K562 (cell line): ENCODE measurements at regions not wholly inside any gene's neighbourhood (a gene's known extent, or its start where the extent isn't known, plus 50 kb on each side); places are given as distances from the start of the nearest gene placed in this dataset.

ENCODE experiments used
- ATAC-seq: fragments of 200-7000 bp; cut with Tn5 transposase; 3 replicates; pipeline ENCODE4 v1.9.1; 2020; ENCODE audit warnings: moderate library complexity
- BruUV-seq: library from RNA; stranded (reverse); fragments of 400-500 nt; replicated peaks from 2 replicates; lab custom pipeline; 2021; lab: Mats Ljungman, UMichigan
- CTCF ChIA-PET: fragments of 300-600 bp; formaldehyde crosslinking; extraction: SDS; loops from one replicate; lab custom pipeline; 2021; ENCODE audit warnings: low intra/inter-chr PET ratio; lab: Yijun Ruan, JAX
- POLR2A ChIA-PET: fragments of 300-600, 350-650 bp; sonication (Branson Sonifier 250); formaldehyde crosslinking; extraction: SDS; loops from one replicate; lab custom pipeline; 2021; ENCODE audit warnings: antibody characterized with exemption, inconsistent platforms; lab: Yijun Ruan, JAX
- DNase-seq, 4 experiments: peaks; one replicate each; pipeline versions ENCODE4 v3.0.0 to v3.0.0-alpha.2; 2011 to 2018; ENCODE audit warnings: low spot score in 3 of 4, mixed read lengths in 3 of 4; ENCODE audit errors: extremely low read depth in 1 of 4
- FAIRE-seq: peaks from 2 replicates; lab custom pipeline; 2011; peaks lifted over from hg19 to GRCh38; lab: Jason Lieb, UNC
- H2AFZ ChIP-seq: 2 replicates; pipeline ENCODE4 v1.6.0; 2011; ENCODE audit warnings: low read depth, low read length, control low read depth, inconsistent platforms
- H3K27ac ChIP-seq: fragments of 200-600 bp; 3 replicates; pipeline ENCODE4 v1.8.0; 2011; ENCODE audit warnings: low read depth, mild to moderate bottlenecking, control low read depth, inconsistent platforms, low read length, moderate library complexity, mixed read lengths; ENCODE audit errors: extremely low read depth
- H3K27me3 ChIP-seq, 2 experiments: fragments of 300-600 bp in 1 of 2; 2 replicates in 1 of 2; 3 replicates in 1 of 2; pipeline versions ENCODE4 v1.6.0 to v1.8.0; 2011; ENCODE audit warnings: inconsistent platforms in 2 of 2, low read length in 2 of 2, mild to moderate bottlenecking in 1 of 2, mixed read lengths in 1 of 2, moderate library complexity in 1 of 2; ENCODE audit not compliant: control insufficient read depth in 2 of 2, insufficient read depth in 2 of 2
- H3K36me3 ChIP-seq: fragments of 300-600 bp; 3 replicates; pipeline ENCODE4 v1.8.0; 2011; ENCODE audit warnings: mild to moderate bottlenecking, low read length, inconsistent platforms; ENCODE audit not compliant: control insufficient read depth, insufficient read depth
- H3K4me1 ChIP-seq, 2 experiments: fragments of 200-600 bp in 1 of 2; replicated peaks in 1 of 2; 2 replicates in 1 of 2; 3 replicates in 1 of 2; pipeline versions ENCODE4 v1.5.1 to v1.8.0; 2011; ENCODE audit warnings: inconsistent platforms in 2 of 2, low read length in 2 of 2, mild to moderate bottlenecking in 1 of 2, mixed read lengths in 1 of 2, moderate library complexity in 1 of 2; ENCODE audit not compliant: control insufficient read depth in 2 of 2, insufficient read depth in 2 of 2
- H3K4me2 ChIP-seq: 2 replicates; pipeline ENCODE4 v1.6.1; 2011; ENCODE audit warnings: low read length, control low read depth, inconsistent platforms, mixed read lengths; ENCODE audit not compliant: insufficient read depth
- H3K4me3 ChIP-seq: fragments of 200-600 bp; sonication (generic), shearing (Covaris generic); 2 replicates; pipeline ENCODE4 v1.5.1; 2016; ENCODE audit warnings: control low read depth, inconsistent platforms
- H3K79me2 ChIP-seq: fragments of 200-600 bp; 3 replicates; pipeline ENCODE4 v1.8.0; 2011; ENCODE audit warnings: low read length, inconsistent platforms; ENCODE audit not compliant: control insufficient read depth, insufficient read depth
- H3K9ac ChIP-seq, 2 experiments: 2 replicates each; pipeline versions ENCODE4 v1.6.0 to v1.6.1; 2011; ENCODE audit warnings: low read depth in 2 of 2, low read length in 2 of 2, control low read depth in 1 of 2, inconsistent platforms in 1 of 2, mild to moderate bottlenecking in 1 of 2, mixed read lengths in 1 of 2; ENCODE audit not compliant: insufficient read depth in 1 of 2
- H3K9me1 ChIP-seq: one replicate; pipeline ENCODE4 v1.6.0; 2011; ENCODE audit warnings: inconsistent platforms, mild to moderate bottlenecking, low read length, moderate library complexity; ENCODE audit not compliant: control insufficient read depth, insufficient read depth
- H3K9me3 ChIP-seq: replicated peaks from 2 replicates; pipeline ENCODE4 v1.5.1; 2011; ENCODE audit warnings: low read depth, low read length, inconsistent platforms; ENCODE audit not compliant: control insufficient read depth, insufficient read depth
- H4K20me1 ChIP-seq: replicated peaks from 2 replicates; pipeline ENCODE4 v1.6.1; 2011; ENCODE audit warnings: low read length, inconsistent platforms, mixed read lengths; ENCODE audit not compliant: control insufficient read depth, insufficient read depth
- ARID1B ChIP-seq: fragments of 450-650 bp; IDR thresholded peaks from 2 replicates; pipeline ENCODE4 v1.6.1; 2016; ENCODE audit warnings: antibody characterized with exemption, mild to moderate bottlenecking, inconsistent platforms
- MCM3 ChIP-seq: fragments of 450-650 bp; IDR thresholded peaks from 2 replicates; pipeline ENCODE4 v1.6.1; 2016
- NR2C2 ChIP-seq, 2 experiments: fragments of 200-800 bp in 1 of 2; sonication (Bioruptor generic) in 1 of 2; sonication (generic) in 1 of 2; formaldehyde crosslinking in 1 of 2; IDR thresholded peaks; 2 replicates each; pipeline versions ENCODE4 v1.6.1 to v1.8.0; 2016 to 2022; ENCODE audit warnings: mild to moderate bottlenecking in 1 of 2, missing compliant biosample characterization in 1 of 2, missing genetic modification characterization in 1 of 2, missing genetic modification reagents in 1 of 2
- RAD21 ChIP-seq, 2 experiments: fragments of 250-450 bp in 1 of 2; fragments of 450-650 bp in 1 of 2; sonication (Bioruptor Pico) in 1 of 2; formaldehyde crosslinking in 1 of 2; IDR thresholded peaks in 1 of 2; conservative IDR thresholded peaks in 1 of 2; 2 replicates each; pipeline versions ENCODE4 v1.4.0 to v1.8.0; 2020 to 2022; ENCODE audit warnings: mild to moderate bottlenecking in 2 of 2, moderate library complexity in 1 of 2
- SNRNP70 ChIP-seq: fragments of 200-400 bp; formaldehyde crosslinking; optimal IDR thresholded peaks from 2 replicates; pipeline ENCODE3; 2017; ENCODE audit warnings: low read depth, low read length
- ZNF121 ChIP-seq: sonication (generic); formaldehyde crosslinking; conservative IDR thresholded peaks from 2 replicates; pipeline ENCODE4 v1.8.0; 2022; ENCODE audit warnings: missing genetic modification reagents
- ZNF133 ChIP-seq: fragments of 250-450 bp; sonication (Bioruptor Pico); IDR thresholded peaks from 2 replicates; pipeline ENCODE4 v1.4.0; 2020; ENCODE audit warnings: mild to moderate bottlenecking
- ZNF316 ChIP-seq: fragments of 450-650 bp; IDR thresholded peaks from 2 replicates; pipeline ENCODE4 v1.6.1; 2016
- WGBS: fragments of 100-300 bp; shearing (Covaris generic); methylation state at CpG from one replicate; pipeline ENCODE4 v1.1.6; 2016; ENCODE audit warnings: low coverage, mixed read lengths; ENCODE audit not compliant: insufficient coverage; ENCODE audit errors: missing lambda C conversion rate; 5-methylcytosine and 5-hydroxymethylcytosine counted together
- in situ Hi-C: fragments of 300-500 bp; cut with MboI; formaldehyde crosslinking; loops from 4 replicates; pipeline ENCODE4 v1.15.0; 2018; ENCODE audit warnings: inconsistent platforms, mixed read lengths
- intact Hi-C: fragments of 100-400 bp; cut with micrococcal nuclease; formaldehyde crosslinking; loops from 2 replicates; pipeline ENCODE4 v1.14.2; 2022
- TF ChIP-seq, protein P1 (sequence below): fragments of 250-450 bp; sonication (Bioruptor Pico); IDR thresholded peaks from 2 replicates; pipeline ENCODE4 v1.4.0; 2020; ENCODE audit warnings: mild to moderate bottlenecking
- TF ChIP-seq, protein P2 (sequence below): fragments of 450-650 bp; IDR thresholded peaks from 2 replicates; pipeline ENCODE4 v1.6.1; 2017; ENCODE audit warnings: antibody characterized with exemption, mild to moderate bottlenecking
- TF ChIP-seq, protein P3 (sequence below): fragments of 450-650 bp; IDR thresholded peaks from 2 replicates; pipeline ENCODE4 v1.7.0; 2016; ENCODE audit warnings: borderline replicate concordance

DNA sequence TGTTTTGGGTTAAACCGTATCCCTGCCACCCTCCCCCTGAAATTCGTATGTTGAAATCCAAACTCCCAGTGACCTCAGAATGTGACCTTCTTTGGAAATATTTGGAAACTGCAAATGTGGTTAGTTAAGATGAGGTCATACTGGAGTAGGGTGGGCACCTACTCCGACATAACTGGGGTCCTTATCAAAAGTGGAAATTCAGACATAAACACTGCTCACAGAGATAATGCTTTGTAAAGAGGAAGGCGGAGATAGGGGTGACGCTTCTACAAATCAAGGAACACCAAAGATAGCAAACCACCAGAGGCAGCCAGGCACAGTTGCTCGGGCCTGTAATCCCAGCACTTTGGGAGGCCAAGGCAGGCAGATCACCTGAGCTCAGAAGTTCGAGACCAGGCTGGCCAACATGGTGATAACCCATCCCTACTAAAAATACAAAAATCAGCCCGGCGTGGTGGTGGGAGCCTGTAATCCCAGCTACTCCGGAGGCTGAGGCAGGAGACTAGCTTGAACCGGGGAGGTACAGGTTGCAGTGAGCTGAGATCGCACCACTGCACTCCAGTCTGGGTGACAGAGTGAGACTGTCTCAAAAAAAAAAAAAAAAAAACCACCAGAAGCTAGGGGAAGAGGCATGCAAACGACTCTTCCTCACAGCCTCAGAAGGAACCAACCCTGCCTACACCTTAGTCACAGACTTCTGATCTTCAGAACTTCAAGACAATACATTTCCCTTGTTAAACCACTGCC lies 51.1 kb upstream of the CHD2 start:
- Histone ChIP-seq H3K79me2 (no peaks in the 10 kb centered on the region), H3K4me3 (no peak overlapping the region), H3K9ac (no peak overlapping the region; a peak in 2 of 4 replicates), H2AFZ (peak overlapping the region; percentile 29), H3K27me3 (no peaks in the 10 kb centered on the region), H3K9me3 (no peaks in the 10 kb centered on the region), H3K9me1 (no peaks in the 10 kb centered on the region), H3K36me3 (no peaks in the 10 kb centered on the region), H4K20me1 (no peaks in the 10 kb centered on the region), H3K4me1 (peaks cover 8 to 23% of the 10 kb centered on the region in 2 experiments), H3K27ac (peak overlapping the region; percentile 41; the same call in 2 of the 3 replicates), H3K4me2 (peak overlapping the region; percentile 46; the same call in 1 of the 2 replicates)
- FAIRE-seq: peak; percentile 87
- BruUV-seq: no TSS peak
- peak; percentile 82 for ATAC-seq
- intact Hi-C loops (loop anchor here (1.0 to 5.0 kb wide), 2 partner anchors 32 to 37 kb away; no protein-coding TSS in a partner anchor), in situ Hi-C loops (no loop called here)
- 12% methylated on average over 13 of the region's 13 CpGs for WGBS
- ChIA-PET CTCF (no interaction called here), POLR2A (interaction anchor here (0.6 to 0.7 kb wide), 2 partner anchors 19 to 39 kb away, joined by 3 read pairs; no protein-coding TSS in a partner anchor)
- DNase-seq: peak; percentile 43 to 80 (median 49)
- 0 out of 4 replicates have a peak, but pooled peaks of 1 of the 2 experiments have one; percentile 31 for TF ChIP-seq RAD21 (CRISPR knock-in tag; conservative IDR thresholded peaks at IDR 0.05 in 1 of 2, IDR thresholded peaks at IDR 0.05 in 1 of 2)
- no peak for TF ChIP-seq ZNF121
- peak; percentile 93 for TF ChIP-seq ARID1B
- no peak for TF ChIP-seq MCM3
- no peak for TF ChIP-seq ZNF316
- no peak for TF ChIP-seq NR2C2 (CRISPR knock-in tag; IDR thresholded peaks at IDR 0.05)
- TF ChIP-seq NR2C2 (tag; IDR thresholded peaks at IDR 0.05): peak; percentile 62; the same call in 1 of the 2 replicates
- TF ChIP-seq, protein P1, sequence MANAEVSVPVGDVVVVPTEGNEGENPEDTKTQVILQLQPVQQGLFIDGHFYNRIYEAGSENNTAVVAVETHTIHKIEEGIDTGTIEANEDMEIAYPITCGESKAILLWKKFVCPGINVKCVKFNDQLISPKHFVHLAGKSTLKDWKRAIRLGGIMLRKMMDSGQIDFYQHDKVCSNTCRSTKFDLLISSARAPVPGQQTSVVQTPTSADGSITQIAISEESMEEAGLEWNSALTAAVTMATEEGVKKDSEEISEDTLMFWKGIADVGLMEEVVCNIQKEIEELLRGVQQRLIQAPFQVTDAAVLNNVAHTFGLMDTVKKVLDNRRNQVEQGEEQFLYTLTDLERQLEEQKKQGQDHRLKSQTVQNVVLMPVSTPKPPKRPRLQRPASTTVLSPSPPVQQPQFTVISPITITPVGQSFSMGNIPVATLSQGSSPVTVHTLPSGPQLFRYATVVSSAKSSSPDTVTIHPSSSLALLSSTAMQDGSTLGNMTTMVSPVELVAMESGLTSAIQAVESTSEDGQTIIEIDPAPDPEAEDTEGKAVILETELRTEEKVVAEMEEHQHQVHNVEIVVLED: no peak
- TF ChIP-seq, protein P2, sequence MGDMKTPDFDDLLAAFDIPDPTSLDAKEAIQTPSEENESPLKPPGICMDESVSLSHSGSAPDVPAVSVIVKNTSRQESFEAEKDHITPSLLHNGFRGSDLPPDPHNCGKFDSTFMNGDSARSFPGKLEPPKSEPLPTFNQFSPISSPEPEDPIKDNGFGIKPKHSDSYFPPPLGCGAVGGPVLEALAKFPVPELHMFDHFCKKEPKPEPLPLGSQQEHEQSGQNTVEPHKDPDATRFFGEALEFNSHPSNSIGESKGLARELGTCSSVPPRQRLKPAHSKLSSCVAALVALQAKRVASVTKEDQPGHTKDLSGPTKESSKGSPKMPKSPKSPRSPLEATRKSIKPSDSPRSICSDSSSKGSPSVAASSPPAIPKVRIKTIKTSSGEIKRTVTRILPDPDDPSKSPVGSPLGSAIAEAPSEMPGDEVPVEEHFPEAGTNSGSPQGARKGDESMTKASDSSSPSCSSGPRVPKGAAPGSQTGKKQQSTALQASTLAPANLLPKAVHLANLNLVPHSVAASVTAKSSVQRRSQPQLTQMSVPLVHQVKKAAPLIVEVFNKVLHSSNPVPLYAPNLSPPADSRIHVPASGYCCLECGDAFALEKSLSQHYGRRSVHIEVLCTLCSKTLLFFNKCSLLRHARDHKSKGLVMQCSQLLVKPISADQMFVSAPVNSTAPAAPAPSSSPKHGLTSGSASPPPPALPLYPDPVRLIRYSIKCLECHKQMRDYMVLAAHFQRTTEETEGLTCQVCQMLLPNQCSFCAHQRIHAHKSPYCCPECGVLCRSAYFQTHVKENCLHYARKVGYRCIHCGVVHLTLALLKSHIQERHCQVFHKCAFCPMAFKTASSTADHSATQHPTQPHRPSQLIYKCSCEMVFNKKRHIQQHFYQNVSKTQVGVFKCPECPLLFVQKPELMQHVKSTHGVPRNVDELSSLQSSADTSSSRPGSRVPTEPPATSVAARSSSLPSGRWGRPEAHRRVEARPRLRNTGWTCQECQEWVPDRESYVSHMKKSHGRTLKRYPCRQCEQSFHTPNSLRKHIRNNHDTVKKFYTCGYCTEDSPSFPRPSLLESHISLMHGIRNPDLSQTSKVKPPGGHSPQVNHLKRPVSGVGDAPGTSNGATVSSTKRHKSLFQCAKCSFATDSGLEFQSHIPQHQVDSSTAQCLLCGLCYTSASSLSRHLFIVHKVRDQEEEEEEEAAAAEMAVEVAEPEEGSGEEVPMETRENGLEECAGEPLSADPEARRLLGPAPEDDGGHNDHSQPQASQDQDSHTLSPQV: 0 out of 2 replicates have a peak, but pooled peaks have one; percentile 37
- TF ChIP-seq SNRNP70: no peak
- TF ChIP-seq ZNF133: no peak
- TF ChIP-seq, protein P3, sequence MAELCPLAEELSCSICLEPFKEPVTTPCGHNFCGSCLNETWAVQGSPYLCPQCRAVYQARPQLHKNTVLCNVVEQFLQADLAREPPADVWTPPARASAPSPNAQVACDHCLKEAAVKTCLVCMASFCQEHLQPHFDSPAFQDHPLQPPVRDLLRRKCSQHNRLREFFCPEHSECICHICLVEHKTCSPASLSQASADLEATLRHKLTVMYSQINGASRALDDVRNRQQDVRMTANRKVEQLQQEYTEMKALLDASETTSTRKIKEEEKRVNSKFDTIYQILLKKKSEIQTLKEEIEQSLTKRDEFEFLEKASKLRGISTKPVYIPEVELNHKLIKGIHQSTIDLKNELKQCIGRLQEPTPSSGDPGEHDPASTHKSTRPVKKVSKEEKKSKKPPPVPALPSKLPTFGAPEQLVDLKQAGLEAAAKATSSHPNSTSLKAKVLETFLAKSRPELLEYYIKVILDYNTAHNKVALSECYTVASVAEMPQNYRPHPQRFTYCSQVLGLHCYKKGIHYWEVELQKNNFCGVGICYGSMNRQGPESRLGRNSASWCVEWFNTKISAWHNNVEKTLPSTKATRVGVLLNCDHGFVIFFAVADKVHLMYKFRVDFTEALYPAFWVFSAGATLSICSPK: no peak
